Ishikawa (cell line): ENCODE measurements at regions not wholly inside any gene's neighbourhood (a gene's known extent, or its start where the extent isn't known, plus 50 kb on each side); places are given as distances from the start of the nearest gene placed in this dataset.

ENCODE experiments used
- YY1 ChIP-seq: IDR thresholded peaks from 2 replicates; pipeline ENCODE4 v1.6.1; 2012; ENCODE audit warnings: low read depth
- TF ChIP-seq, protein P1 (sequence below): IDR thresholded peaks from 2 replicates; pipeline ENCODE4 v1.6.1; 2012; ENCODE audit warnings: low read depth, mild to moderate bottlenecking

DNA sequence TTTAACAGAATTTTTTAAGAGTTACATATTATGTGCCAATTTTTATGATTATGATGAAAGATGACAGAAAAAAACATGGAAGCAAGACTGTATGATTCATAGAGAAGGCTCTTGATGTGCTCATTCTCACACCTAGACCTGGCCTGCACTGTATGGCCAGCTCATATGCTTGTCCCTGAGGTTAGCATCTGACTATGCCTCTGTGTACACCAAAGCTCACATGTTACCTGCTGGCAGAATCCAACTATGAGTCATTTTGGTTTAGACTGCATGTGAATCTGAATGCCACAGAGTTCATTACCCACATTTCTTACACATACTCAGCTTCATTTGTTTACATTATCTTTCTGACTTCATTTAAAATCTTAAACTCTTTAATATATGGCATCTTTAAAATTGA, 139.0 kb downstream of the DSC3 start:
- TF ChIP-seq YY1 = no peak
- TF ChIP-seq, protein P1, sequence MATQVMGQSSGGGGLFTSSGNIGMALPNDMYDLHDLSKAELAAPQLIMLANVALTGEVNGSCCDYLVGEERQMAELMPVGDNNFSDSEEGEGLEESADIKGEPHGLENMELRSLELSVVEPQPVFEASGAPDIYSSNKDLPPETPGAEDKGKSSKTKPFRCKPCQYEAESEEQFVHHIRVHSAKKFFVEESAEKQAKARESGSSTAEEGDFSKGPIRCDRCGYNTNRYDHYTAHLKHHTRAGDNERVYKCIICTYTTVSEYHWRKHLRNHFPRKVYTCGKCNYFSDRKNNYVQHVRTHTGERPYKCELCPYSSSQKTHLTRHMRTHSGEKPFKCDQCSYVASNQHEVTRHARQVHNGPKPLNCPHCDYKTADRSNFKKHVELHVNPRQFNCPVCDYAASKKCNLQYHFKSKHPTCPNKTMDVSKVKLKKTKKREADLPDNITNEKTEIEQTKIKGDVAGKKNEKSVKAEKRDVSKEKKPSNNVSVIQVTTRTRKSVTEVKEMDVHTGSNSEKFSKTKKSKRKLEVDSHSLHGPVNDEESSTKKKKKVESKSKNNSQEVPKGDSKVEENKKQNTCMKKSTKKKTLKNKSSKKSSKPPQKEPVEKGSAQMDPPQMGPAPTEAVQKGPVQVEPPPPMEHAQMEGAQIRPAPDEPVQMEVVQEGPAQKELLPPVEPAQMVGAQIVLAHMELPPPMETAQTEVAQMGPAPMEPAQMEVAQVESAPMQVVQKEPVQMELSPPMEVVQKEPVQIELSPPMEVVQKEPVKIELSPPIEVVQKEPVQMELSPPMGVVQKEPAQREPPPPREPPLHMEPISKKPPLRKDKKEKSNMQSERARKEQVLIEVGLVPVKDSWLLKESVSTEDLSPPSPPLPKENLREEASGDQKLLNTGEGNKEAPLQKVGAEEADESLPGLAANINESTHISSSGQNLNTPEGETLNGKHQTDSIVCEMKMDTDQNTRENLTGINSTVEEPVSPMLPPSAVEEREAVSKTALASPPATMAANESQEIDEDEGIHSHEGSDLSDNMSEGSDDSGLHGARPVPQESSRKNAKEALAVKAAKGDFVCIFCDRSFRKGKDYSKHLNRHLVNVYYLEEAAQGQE = no peak
